HG03521 (cell line): ENCODE measurements at regions not wholly inside any gene's neighbourhood (a gene's known extent, or its start where the extent isn't known, plus 50 kb on each side); places are given as distances from the start of the nearest gene placed in this dataset.
"Not testable (repeated sequence)": the region's sequence is repeated elsewhere in the genome, so short reads cannot be mapped to it uniquely, and the experiment has no call there.

Experiments
- ATAC-seq: cut with Tn5 transposase; IDR thresholded peaks from one replicate; pipeline ENCODE4 v1.9.1; 2021; ENCODE audit warnings: mild to moderate bottlenecking, moderate library complexity; ENCODE audit not compliant: unreplicated experiment

GRCh38 chr7:110412614-110413013, 678.3 kb upstream of the LRRN3 start:
- ATAC-seq = no peak

- no peak for ATAC-seq
Observed at GRCh38 chr7:110413038-110413437, 677.9 kb upstream of the LRRN3 start.

GRCh38 chr7:110417611-110418010, 673.3 kb upstream of the LRRN3 start:
- no peak for ATAC-seq

GRCh38 chr7:110418659-110419280, 672.2 kb upstream of the LRRN3 start:
- no peak for ATAC-seq

- ATAC-seq = no peak
Observed at GRCh38 chr7:110420788-110421187, 670.1 kb upstream of the LRRN3 start.

- no peak for ATAC-seq
Observed at GRCh38 chr7:110421490-110422241, 669.3 kb upstream of the LRRN3 start.

GRCh38 chr7:110432061-110432553, 658.8 kb upstream of the LRRN3 start:
- ATAC-seq = no peak

- not testable (repeated sequence) for ATAC-seq
Observed at GRCh38 chr7:110438926-110439325, 652.0 kb upstream of the LRRN3 start.

- no peak for ATAC-seq
Observed at GRCh38 chr7:110442381-110442837, 648.5 kb upstream of the LRRN3 start.

GRCh38 chr7:110446658-110447057, 644.3 kb upstream of the LRRN3 start:
- ATAC-seq = no peak

- ATAC-seq = no peak
Observed at GRCh38 chr7:110448918-110449317, 642.0 kb upstream of the LRRN3 start.

GRCh38 chr7:110454713-110455112, 636.2 kb upstream of the LRRN3 start:
- ATAC-seq = no peak

GRCh38 chr7:110461621-110462020, 629.3 kb upstream of the LRRN3 start:
- no peak for ATAC-seq

GRCh38 chr7:110470420-110470819, 620.5 kb upstream of the LRRN3 start:
- no peak for ATAC-seq

GRCh38 chr7:110472419-110472818, 618.5 kb upstream of the LRRN3 start:
- not testable (repeated sequence) for ATAC-seq

GRCh38 chr7:110480964-110481363, 610.0 kb upstream of the LRRN3 start:
- no peak for ATAC-seq

GRCh38 chr7:110483553-110483952, 607.4 kb upstream of the LRRN3 start:
- no peak for ATAC-seq

GRCh38 chr7:110484356-110484755, 606.6 kb upstream of the LRRN3 start:
- ATAC-seq = no peak

GRCh38 chr7:110486549-110486948, 604.4 kb upstream of the LRRN3 start:
- ATAC-seq = no peak

GRCh38 chr7:110502888-110503465, 588.0 kb upstream of the LRRN3 start:
- no peak for ATAC-seq

- ATAC-seq = no peak
Observed at GRCh38 chr7:110507369-110507768, 583.6 kb upstream of the LRRN3 start.

- no peak for ATAC-seq
Observed at GRCh38 chr7:110507832-110508231, 583.1 kb upstream of the LRRN3 start.
